ENCODE measurements at regions not wholly inside any gene's neighbourhood (a gene's known extent, or its start where the extent isn't known, plus 50 kb on each side); places are given as distances from the start of the nearest gene placed in this dataset.
A peak's percentile ranks its signal among the peaks of the same experiment; 100 is the strongest.
"Not testable (repeated sequence)": the region's sequence is repeated elsewhere in the genome, so short reads cannot be mapped to it uniquely, and the experiment has no call there.

DNA sequence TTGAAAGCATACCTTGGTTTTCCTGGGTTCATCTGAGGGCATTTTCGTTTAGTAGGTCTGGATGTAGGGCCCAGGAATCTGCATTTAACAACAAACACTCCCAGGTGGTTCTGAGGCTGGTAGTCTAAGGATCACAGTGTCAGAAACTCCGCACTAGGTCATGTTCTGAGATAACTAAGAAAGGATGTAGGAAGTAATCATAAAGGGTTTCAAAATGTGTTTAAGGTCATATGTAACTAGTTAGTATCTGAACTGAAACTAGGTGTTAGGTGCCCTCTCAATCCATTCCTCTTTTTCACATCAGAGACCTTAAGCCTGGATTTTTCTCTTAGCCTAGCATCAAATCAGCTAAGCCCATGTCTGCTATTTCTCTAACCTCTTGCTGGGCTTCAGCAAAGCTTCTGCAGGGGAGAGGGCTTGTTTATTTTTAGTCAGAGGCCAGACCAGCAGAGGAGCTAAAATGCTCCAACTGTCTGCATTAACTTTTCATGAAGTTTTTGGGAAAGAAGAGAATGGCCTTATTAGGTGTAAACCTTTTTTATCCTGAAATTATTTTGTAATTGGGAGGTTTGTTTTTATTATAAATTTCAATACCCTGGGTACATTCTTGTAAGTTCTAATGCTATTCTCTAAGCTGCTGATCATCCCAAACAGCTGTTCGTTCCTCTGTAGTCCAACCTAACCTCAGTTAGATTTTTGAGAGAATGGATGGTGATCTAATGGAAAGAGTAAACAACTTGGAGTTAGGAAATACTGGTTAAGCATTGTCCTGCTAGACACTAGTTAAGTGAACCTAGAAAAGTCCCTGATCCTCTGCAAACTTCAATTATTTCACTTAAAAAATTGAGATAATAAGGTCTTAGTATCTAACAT, 262.8 kb upstream of the RFC3 start:
- Mint-ChIP-seq H3K36me3 (peaks cover 1% of the 10 kb centered on the region), H3K27ac (no peak overlapping the region), H3K27me3 (peaks cover 3% of the 10 kb centered on the region), H3K4me1 (no peaks in the 10 kb centered on the region), H3K4me3 (no peak overlapping the region), H3K9me3 (no peaks in the 10 kb centered on the region)

DNA sequence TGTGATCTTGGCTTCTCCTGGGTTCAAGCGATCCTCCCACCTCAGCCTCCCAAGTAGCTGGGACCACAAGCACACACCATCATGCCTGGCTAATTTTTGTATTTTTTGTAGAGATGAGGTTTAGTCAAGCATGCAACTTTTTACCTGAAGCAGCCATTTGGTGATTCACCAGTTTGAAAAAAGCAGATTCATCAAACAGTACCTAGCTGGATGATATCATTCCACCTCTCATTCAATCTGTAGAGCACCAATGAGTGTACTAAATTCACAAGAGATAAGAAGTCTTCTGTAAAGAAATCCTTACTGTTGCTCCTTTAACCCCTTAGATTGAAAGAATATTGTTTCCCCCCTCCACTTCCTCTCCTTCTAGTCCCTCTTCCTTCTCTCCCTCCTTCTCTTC, 261.1 kb upstream of the RFC3 start:
- Mint-ChIP-seq H3K9me3 (no peaks in the 10 kb centered on the region), H3K27me3 (peaks cover 7% of the 10 kb centered on the region), H3K4me3 (no peak overlapping the region), H3K36me3 (peaks cover 1% of the 10 kb centered on the region), H3K27ac (no peak overlapping the region), H3K4me1 (no peaks in the 10 kb centered on the region)

DNA sequence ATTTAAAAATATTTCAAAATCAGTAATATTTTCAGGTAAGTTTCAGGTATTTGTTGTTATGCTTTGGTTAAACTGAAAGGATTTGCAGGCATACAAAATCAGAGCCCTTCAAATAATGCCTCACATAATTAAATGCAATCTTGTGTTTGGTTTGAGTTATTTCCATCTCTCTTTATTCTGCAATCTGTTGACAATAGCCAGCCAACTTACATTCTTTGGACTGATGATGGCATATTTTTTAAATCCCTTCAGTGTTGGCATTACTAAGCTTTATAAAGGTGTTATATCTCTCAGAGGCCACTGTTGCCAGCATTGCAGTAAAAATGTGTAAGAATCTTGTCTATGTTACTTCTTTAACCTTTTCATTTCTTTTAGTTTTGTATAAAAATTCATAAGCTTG, 257.2 kb upstream of the RFC3 start:
- Mint-ChIP-seq H3K9me3 (no peaks in the 10 kb centered on the region), H3K4me3 (no peak overlapping the region), H3K4me1 (no peaks in the 10 kb centered on the region), H3K36me3 (peaks cover 1% of the 10 kb centered on the region), H3K27me3 (peaks cover 6% of the 10 kb centered on the region), H3K27ac (no peak overlapping the region)

DNA sequence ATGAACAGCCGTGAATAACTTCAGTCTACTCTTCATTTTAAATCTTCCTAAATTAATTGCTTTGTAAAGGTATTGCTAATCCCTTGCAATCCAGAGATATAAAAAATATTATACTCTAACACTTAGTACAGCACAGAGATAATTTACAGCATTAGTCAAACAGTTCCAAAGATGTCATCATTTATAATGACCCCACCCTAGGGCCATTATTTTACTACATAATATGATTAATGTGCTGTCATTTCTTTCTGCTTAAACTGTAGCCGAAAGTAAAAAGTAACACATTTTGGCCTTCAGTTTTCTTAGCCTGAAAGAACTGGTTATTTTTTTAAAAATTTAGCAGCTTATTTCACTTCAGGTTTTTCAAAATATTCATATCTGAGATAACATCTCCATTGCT, 256.3 kb upstream of the RFC3 start:
- Mint-ChIP-seq H3K9me3 (no peaks in the 10 kb centered on the region), H3K36me3 (peaks cover 1% of the 10 kb centered on the region), H3K27me3 (peaks cover 6% of the 10 kb centered on the region), H3K27ac (no peak overlapping the region), H3K4me3 (no peak overlapping the region), H3K4me1 (no peaks in the 10 kb centered on the region)

DNA sequence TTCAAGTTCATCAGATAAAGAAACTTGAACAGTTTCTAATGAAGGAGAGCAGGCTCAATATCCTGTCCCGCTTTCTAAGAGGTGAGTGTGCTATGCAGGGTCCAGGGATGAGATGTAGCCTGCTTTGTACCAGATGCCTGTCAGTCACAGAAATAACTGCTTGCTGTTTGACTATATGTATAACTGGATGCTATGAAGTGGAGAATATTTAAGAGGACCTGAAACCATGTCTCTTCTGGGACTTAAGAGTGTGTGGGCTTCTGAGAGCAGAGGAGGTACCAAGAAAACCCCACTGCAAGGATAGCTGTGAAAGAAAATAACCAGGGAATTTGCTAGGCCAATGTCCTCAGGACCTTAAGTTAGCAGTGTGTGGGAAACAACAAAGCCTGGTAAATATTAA, 246.3 kb upstream of the RFC3 start:
- Mint-ChIP-seq H3K4me3 (no peak overlapping the region), H3K36me3 (no peaks in the 10 kb centered on the region), H3K4me1 (no peaks in the 10 kb centered on the region), H3K27me3 (peaks cover 2% of the 10 kb centered on the region), H3K9me3 (no peaks in the 10 kb centered on the region), H3K27ac (no peak overlapping the region)

DNA sequence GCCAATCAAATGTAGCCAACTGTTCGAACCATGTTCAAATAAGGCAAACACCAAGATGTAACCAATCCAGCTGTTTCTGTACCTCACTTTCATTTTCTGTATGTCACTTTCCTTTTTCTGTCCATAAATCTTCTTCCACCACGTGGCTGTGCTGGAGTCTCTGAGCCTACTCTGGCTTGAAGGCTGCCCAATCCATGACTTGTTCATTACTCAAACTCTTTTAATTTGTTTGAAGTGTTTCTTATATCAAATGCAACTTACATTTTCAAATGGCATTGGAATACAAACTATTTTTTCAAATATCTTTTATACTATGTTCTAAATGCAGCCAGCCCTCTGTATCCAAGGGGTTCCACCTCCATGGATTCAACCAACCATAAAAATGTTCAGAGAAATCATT, 245.6 kb upstream of the RFC3 start:
- not testable (repeated sequence) for H3K27me3 Mint-ChIP-seq, H3K4me1 Mint-ChIP-seq, H3K27ac Mint-ChIP-seq, H3K4me3 Mint-ChIP-seq, H3K36me3 Mint-ChIP-seq, H3K9me3 Mint-ChIP-seq

DNA sequence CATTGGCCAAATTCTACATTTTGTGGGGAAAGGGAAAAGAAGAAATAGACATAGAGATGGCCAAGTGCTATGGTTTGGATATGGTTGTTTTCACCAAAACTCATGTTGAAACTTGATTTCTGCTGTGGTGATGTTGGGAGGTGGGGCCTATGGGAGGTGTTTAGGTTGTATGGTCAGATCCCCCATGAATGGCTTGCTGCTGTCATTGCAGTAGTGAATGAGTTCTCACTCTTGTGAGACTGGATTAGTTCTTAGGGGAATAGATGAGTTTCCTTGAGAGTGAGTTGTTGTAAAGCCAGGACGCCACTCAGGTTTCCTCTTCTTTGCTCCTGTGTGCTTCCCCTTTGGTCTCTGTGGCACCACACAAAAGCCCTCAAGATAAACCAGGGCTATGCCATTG, 242.6 kb upstream of the RFC3 start:
- Mint-ChIP-seq H3K27ac (no peak overlapping the region), H3K36me3 (no peaks in the 10 kb centered on the region), H3K4me1 (no peaks in the 10 kb centered on the region), H3K4me3 (no peak overlapping the region), H3K27me3 (peaks cover 6% of the 10 kb centered on the region), H3K9me3 (no peaks in the 10 kb centered on the region)

DNA sequence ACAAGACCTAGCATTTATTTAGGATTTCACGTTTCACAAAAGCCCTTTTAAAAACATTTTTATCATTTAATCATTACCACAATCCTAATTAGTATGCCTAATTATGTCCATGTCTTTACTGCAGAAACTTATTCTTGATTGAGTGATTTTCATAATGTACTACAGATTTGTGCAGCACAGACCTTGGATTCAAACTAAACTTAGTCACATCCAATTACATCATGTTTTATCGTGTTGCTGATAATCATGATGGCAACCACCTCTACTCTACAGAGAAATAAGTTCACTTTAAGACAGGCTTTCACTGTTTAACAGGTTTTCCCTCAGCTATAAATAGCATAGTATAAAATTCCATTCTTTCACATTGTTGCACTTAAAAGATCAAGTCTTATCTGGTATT, 240.9 kb upstream of the RFC3 start:
- no peaks in the 10 kb centered on the region for H3K4me1 Mint-ChIP-seq
- H3K27me3 Mint-ChIP-seq = peaks cover 6% of the 10 kb centered on the region
- no peak overlapping the region for H3K4me3 Mint-ChIP-seq
- no peak overlapping the region for H3K27ac Mint-ChIP-seq
- no peaks in the 10 kb centered on the region for H3K36me3 Mint-ChIP-seq
- no peaks in the 10 kb centered on the region for H3K9me3 Mint-ChIP-seq

DNA sequence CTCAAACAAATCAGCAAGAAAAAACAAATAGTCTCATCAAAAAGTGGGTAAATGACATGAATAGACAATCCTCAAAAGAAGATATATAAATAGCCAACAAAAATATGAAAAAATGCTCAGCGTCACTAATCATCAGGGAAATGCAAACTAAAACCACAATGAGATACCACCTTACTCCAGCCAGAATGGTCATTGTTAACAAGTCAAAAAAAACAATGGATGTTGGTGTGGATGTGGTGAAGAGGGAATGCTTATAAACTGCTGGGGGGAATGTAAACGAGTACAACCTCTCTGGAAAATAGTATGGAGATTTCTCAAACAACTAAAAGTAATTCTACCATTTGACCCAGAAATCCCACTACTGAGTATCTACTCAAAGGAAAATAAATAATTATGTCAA, 239.2 kb upstream of the RFC3 start:
- Mint-ChIP-seq H3K27ac (no peak overlapping the region), H3K27me3 (peaks cover 6% of the 10 kb centered on the region), H3K36me3 (no peaks in the 10 kb centered on the region), H3K4me3 (no peak overlapping the region), H3K9me3 (no peaks in the 10 kb centered on the region), H3K4me1 (no peaks in the 10 kb centered on the region)

DNA sequence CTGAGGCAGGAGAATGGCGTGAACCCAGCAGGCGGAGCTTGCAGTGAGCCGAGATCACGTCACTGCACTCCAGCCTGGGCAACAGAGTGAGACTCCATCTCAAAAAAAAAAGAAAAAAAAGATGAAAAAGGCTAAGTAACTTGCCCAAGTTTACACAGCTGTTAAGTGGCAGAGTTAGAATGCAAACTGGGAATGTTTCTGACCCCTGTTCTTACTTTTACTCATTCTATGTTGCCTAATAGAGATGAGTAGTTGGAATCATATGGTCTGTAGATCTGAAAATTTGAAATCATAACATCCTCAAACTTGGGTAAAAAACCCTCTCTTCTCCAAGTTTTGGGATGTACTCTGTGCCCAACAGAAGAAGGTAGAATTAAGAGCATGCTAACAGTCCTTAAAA, 235.8 kb upstream of the RFC3 start:
- Mint-ChIP-seq H3K27ac (no peak overlapping the region), H3K9me3 (no peaks in the 10 kb centered on the region), H3K36me3 (no peaks in the 10 kb centered on the region), H3K27me3 (peaks cover 4% of the 10 kb centered on the region), H3K4me3 (no peak overlapping the region), H3K4me1 (no peaks in the 10 kb centered on the region)

DNA sequence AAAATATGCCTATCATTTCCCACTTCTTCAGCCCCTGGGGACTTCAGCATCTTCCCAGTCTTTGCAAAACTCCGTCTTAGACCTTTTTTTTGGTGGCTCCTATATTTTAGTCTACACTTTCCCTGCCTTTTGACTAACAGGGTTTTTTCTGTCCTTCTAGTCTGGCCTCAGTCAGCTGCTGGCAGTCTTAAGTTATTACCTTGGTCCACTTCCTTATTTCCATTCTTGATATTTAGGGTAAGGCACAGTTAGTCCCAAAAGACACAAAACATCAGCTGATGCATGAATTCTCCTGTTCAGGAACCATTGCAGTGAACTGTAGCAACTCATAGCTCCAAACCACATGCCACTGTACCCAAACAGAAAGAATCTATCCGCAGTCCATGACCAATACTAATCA, 234.6 kb upstream of the RFC3 start:
- Mint-ChIP-seq H3K27me3 (peaks cover 4% of the 10 kb centered on the region), H3K4me1 (no peaks in the 10 kb centered on the region), H3K9me3 (no peaks in the 10 kb centered on the region), H3K4me3 (no peak overlapping the region), H3K36me3 (no peaks in the 10 kb centered on the region), H3K27ac (no peak overlapping the region)

DNA sequence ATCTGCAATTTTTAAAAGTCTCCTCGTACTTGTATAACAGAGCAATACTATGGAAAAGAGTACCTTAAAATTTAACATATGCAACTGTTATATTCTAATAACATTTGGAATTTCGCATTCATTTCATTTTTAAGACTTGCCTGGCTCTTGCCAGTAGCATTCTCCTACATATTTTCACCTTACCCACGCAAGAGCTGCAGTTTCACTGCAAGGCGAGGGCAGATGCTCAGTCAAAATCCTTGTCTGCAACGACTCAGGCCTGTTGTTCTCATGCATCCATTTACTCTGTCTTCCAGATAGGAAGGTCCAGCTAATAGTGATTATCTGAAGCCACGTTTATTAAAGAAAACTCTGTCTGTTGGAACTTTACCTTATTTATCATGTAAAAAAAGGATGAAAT, 227.0 kb upstream of the RFC3 start:
- Mint-ChIP-seq H3K4me3 (no peak overlapping the region), H3K4me1 (no peaks in the 10 kb centered on the region), H3K9me3 (no peaks in the 10 kb centered on the region), H3K36me3 (no peaks in the 10 kb centered on the region), H3K27me3 (no peaks in the 10 kb centered on the region), H3K27ac (no peak overlapping the region)

DNA sequence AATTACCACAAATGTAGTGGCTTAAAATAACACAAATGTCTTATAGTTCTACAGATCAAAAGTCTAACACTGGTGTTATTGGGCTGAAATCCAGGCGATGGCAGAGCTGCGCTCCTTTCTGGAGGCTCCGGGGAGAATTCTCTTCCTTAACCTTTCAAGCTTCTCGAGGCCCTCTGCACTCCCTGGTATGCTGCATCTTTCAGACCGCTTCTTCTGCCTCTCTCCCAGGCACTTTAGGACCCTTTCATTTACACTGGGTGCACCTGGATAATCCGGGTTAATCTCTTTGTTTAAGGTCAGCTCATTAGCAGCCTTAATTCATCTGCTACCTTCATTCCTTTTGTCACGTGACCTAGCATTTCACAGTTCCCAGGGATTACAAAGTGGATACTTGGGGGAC, 211.3 kb upstream of the RFC3 start:
- peaks cover 2% of the 10 kb centered on the region for H3K36me3 Mint-ChIP-seq
- no peak overlapping the region for H3K27ac Mint-ChIP-seq
- no peak overlapping the region for H3K4me3 Mint-ChIP-seq
- no peaks in the 10 kb centered on the region for H3K9me3 Mint-ChIP-seq
- peaks cover 12% of the 10 kb centered on the region for H3K4me1 Mint-ChIP-seq
- H3K27me3 Mint-ChIP-seq = peaks cover 3% of the 10 kb centered on the region

DNA sequence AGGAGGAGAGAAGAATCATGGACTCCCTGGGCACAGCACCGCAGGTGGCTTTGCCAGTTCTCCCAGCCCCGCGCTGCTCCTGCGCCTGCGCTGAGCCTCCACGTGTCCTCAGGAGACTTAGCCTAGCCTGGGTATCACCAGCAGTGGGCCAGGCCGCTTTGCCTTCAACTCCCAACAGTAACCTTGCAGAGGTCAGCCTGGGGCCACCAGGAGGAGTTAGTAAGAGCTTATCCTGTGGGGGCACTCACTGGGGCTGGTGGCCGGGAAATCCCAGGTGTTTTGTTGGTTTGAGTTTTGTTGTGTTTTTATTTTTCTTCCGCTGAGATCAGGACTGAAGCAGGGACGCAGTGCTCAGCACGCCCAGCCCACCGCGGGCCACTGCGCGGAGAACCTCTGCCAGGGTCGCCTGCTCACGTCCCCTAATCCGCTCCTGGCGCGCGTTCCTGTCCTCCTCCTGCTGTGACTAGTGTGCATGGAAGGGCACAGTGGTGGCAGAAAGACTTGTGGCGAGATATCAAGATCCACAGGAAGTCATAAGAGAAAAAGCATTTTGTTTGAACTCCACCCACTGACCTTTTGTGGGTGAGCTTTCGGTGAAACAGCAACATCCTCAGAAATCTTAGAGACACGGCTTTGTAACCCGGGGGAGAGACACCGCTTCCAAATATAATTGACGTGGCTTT, 207.4 kb upstream of the RFC3 start:
- Mint-ChIP-seq H3K27ac (peak overlapping the region; percentile 8), H3K9me3 (no peaks in the 10 kb centered on the region), H3K4me3 (peak overlapping the region; percentile 40), H3K4me1 (peaks cover 30% of the 10 kb centered on the region), H3K36me3 (no peaks in the 10 kb centered on the region), H3K27me3 (no peaks in the 10 kb centered on the region)

DNA sequence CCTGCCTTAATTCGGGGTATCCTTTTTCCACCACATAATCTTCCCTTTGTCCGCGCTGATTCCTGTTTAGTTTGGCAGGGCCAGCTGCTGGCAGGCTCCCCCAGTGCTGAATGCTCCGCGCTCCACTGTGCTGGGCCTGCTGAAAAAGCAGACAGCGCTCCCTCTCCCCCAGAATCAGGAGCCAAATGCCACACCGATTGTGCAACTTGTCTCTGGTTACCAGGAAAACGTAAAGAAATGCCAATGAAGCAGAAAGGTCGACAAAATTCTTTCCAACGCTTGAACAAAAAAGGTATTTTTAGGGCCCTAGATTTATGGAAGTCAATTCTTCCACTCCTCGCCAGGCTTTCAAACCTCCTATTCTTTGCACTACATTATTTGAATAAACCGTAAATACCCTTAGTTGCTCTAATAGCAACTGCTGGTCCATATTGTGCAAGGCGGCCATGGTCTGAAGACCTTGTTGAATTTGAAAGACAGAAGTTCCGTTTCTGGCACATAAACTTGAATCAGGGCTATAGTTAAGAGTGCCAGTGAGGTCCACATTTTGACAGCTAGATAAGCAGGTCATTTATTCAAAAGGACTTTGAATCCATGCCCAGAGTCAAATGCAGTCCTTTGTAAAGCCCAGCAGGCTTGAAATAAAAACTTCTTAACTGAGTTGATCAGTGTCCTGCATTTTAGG, 206.7 kb upstream of the RFC3 start:
- Mint-ChIP-seq H3K4me1 (peaks cover 30% of the 10 kb centered on the region), H3K4me3 (peak overlapping the region; percentile 40), H3K36me3 (no peaks in the 10 kb centered on the region), H3K27me3 (peaks cover 2% of the 10 kb centered on the region), H3K9me3 (no peaks in the 10 kb centered on the region), H3K27ac (peak overlapping the region; percentile 8)
